GM21529 (cell line): ENCODE measurements at regions not wholly inside any gene's neighbourhood (a gene's known extent, or its start where the extent isn't known, plus 50 kb on each side); places are given as distances from the start of the nearest gene placed in this dataset.
A peak's percentile ranks its signal among the peaks of the same experiment; 100 is the strongest.

Experiments used
- ATAC-seq: cut with Tn5 transposase; IDR thresholded peaks from one replicate; pipeline ENCODE4 v1.9.1; 2021; ENCODE audit not compliant: unreplicated experiment

DNA sequence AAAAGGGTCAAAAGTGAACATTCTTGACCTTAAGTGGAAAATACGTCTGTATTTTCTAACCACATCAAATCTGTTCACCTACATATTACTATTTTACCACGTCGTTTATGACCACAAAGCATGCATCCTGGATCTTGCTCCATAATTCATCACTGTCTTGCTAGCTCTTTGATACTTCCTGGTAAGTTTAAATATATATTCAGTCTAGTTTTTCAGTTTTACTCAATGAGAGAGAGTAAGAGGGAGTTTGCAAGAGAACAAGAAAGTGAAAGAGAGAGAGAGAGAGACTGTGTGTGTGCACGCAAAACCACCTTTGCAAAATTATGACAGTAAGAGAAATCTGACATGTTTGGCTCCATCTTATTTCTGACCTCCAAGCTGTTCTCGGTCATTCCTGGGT lies 173.7 kb upstream of the GALNTL6 start:
- ATAC-seq, result peak; percentile 96

DNA sequence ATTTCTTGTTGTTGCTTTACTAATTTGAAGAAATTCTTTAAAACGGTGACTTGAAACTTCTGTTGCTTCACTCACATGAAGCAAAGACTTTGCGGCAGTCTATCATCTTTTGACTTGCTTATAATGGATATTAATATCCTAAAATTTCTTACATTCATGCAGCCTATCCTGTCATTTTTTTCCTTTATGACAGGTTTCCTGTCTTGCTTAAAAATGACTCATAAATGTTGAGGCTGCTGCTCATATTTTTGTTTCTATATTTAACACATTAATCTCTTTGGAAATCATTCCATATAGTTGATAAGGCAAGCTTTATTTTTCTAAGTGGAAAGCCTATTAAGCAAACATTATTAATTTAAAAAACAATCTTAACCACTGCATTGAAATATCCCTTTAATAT lies 176.6 kb upstream of the GALNTL6 start:
- no peak for ATAC-seq

DNA sequence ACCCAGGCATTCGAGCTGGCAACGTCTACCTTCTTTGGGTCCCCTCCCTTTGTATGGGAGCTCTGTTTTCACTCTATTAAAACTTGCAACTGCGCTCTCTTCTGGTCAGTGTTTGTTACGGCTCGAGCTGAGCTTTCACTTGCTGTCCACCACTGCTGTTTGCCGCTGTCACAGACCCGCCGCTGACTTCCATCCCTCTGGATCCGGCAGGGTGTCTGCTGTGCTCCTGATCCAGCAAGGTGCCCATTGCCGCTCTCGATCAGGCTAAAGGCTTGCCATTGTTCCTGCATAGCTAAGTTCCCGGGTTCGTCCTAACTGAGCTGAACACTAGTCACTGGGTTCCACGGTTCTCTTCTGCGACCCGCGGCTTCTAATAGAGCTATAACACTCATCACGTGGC lies 183.5 kb upstream of the GALNTL6 start:
- no peak for ATAC-seq

DNA sequence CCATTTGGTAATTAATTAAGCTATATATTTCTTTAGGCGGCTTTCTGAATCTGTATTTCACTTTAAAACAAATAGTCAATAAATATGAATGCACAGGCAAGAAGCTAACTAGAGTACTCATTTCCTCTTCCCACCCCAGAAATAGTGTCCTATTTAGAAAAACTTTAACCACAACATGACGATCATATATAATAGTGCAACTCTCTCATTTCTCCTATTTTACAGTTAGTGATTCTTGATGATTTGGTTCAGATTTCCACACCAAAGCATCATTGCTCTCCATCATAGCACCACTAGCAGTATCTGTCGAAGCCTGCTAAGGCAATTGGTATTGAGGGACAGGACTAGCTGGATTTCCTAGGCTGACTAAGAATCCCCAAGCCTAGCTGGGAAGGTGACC lies 184.0 kb upstream of the GALNTL6 start:
- ATAC-seq, result peak; percentile 96

DNA sequence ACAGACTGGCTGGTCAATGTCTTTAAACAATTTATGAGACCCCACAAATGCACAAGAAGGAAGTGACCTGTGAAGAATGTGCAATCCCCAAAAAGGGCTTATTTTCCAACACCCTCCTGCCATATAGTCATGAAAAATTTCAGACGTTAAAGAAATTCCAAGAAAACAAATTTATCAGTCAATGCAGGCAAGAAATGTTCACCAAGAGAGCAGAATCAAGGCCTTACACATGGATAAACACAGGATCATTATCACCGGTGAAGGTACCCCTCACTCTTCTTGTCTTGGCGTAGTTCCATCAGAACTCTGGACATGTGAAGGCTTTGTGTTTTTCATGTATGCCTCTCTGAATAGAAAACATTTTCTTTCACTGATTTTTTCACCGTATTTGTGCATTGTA lies 186.7 kb upstream of the GALNTL6 start:
- ATAC-seq, result no peak

DNA sequence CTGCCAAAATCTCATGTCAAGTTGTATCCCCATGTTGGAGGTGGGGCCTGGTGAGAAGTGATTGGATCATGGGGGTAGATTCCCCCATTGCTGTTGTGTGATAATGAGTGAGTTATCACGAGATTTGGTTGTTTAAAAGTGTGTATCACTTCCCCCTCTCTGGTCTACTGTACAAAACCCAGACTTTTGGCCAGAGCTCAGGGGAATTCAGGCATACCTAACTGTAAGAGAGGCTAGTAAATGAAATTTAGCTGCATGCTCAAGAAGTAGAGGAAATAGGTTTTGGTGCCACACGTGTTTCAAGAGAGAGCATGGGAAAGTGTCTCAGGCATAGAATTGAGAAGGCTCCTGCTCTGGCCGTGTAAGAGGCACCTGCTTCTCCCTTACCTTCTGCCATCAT lies 190.5 kb upstream of the GALNTL6 start:
- ATAC-seq, result no peak

DNA sequence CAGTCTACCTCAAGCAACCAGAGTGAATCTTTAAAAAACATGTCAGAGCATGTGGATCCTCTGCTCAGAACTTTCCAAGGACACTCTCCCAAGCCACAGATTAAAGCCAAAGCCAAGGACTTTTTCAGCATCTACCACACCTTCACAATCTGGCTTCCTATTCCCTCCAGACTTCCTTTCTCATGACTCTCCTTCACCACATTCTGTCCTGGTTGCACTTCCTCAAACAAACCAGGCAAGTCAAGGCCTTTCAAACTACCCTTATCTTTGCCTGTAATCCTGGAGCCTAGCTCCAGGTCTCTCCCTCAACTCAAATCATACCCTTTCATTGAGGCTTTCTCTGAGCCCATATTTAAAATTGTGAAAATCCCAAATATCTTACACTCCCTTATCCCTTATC lies 191.6 kb upstream of the GALNTL6 start:
- peak; percentile 68 for ATAC-seq

DNA sequence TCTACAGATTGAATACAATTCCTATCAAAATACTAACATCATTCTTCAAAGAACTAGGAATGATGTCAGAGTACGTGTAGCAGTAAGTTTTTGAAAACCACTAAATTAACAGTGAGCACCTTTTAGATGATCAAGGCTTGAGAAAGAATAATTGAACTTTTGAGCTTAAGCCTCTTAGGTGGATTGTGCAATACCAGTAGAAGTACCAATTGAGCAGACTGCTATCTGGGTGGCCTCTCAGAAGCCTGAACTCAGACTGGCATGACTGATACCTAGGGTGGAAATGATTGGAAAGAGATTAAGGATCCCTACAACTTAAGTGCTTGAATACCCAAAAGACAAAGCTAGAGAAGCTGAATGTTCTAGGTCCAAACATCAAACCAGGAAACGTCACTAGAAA lies 200.3 kb upstream of the GALNTL6 start:
- ATAC-seq, result no peak

DNA sequence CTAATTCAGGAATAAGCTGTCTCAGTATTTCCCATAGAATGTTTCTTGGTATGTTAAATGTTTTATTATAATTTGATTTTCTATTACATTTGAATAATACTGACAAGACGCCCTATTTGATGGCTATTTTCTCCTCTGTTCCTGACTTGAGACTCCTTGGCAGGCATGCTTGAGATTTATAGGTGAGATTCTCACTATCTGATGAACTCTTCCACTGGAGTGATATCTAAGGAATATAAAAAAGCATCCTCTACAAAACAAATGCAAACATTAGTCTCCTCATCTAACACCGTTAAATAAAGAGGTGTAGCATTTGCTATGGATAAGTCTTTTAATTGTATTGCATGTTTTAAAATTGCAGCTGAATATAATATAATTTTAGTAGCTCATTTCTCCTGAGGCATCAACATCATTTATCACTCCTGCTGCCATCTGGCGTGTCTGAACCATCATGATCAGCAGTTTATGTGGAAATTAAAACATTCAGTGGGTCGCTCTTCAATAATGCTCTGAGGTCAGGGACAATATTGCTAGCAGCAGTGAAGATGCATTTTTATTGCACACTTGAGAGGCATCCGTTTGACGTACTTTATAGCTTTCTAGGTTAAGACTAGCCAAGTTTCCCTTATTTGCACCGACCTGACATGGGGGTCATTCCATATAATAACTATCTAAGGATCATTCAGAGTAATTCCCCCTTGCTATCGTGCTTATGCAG lies 210.4 kb upstream of the GALNTL6 start:
- ATAC-seq, result no peak

DNA sequence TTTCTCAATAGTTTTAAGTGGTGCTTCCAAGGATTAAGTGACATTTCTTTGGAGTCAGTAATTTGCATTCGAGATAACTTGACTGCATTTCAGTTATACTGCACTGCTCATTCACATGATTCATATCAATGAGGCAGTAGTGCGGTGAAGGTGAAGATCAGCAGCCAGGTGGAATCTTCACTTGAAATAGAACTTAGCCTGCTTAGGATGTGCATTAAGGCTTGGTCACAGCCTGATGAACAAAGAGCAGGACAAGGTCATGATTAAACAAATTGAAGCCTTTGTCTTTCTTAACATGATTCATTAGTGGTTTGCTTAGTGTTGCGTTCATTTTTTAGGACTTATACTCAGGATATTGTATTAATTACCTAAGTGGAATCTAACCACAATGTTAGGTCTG lies 212.1 kb upstream of the GALNTL6 start:
- no peak for ATAC-seq

DNA sequence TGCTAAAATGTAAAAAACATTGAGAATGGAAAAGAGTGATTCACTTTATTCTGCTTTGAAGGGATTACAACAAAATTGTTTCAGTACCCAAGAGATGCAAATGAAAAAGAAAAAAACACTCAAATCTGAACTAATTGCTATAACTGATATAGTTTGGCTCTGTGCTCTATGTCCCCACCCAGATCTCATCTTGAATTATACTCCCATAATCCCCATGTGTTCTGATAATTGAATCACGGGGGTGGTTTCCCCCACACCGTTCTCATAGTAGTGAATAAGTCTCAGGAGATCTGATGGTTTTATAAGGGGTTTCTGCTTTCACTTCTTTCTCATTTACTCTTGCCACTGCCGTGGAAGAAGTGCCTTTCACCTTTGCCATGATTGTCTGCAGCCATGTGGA lies 213.6 kb upstream of the GALNTL6 start:
- ATAC-seq, result no peak

DNA sequence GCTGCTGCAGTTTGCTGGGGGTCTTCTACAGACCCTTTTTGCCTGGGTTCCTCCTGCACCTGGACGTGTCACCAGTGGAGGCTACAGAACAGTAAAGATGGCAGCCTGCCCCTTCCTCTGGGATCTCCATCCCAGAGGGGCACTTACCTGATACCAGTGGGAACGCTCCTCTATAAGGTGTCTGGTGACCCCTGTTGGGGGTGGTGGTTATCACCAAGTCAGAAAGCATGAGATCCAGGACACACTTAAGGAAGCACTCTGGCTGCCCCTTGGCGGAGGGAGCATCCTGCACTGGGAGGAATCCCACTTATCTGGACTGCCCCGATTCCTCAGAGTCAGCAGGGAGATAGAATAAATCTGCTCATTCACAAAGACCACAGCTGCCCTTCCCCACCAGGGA lies 218.9 kb upstream of the GALNTL6 start:
- ATAC-seq, result no peak

DNA sequence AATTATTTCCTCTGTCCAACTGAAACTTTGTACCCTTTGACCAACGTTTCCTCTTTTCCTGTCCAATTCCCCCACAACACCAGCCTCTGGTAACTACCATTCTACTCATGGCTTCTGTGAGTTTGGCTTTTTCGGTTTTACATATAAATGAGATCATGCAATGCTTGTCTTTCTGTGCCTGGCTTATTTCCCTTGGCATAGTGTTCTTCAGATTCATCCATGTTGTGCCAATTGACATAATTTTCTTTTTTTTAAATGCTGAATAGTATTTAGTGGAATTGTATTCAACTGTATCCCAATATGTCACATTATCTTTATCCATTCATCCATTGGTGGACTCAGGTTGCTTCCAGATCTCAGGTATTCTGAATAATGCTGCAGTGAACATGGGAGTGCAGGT lies 222.5 kb upstream of the GALNTL6 start:
- ATAC-seq, result no peak

DNA sequence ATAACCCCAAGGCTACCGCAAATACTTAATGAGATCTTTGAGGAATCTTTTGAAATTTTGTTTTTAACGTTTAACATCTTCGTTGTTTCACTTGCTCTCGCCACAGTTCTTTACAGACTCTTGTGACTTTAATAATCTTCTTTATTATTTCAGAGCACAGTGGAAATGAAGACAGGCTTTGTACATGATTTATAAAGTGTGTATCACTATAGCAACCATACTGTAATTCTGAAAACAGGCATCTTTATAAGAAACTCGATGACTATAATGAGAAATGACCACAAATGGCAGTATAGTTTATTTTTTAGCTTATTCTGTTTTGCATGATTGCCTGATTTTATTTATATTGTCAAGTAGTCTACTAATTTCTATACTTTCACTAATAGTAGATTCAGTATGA lies 224.4 kb upstream of the GALNTL6 start:
- ATAC-seq, result no peak

DNA sequence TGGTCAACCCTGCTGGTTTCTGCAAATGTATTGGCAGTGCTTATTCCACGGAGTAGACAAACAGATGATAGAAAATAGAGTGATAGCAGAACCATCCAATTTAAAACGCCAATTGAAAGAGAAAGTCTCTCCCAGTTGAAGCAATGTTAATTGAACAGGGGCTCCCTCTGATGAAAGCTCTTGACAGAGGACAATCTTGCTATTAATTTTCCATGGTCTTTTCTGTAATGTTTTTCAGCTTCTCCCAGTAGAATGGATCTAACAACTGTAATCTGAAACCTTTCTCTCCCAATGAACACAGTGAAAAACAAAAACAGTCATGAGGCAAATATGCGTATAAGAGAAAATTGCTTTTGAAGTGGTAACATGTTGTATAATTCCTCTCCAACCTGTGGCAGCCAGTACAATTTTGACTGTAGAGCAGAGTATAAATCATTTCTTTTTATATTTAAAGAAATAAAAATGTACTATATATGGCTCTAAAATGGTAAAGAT lies 225.1 kb upstream of the GALNTL6 start:
- no peak for ATAC-seq

DNA sequence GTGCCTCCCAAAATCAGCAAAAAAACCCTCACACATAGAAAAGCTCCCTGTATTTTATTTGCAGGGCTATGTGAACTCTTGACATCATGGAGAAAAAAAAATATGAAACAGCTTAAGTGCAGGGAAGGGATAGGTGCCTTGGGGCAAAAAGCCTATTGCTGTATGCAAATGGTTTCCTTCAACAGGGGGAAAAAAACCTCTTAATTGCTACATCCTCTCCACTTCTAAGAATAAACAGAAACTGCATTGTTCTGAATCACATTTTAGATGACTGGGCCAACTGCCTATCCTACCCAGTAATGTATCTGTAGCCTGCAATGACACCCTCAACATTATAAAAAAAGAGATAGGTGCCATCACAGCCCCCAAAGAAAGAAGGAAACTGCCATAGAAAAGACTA lies 229.4 kb upstream of the GALNTL6 start:
- ATAC-seq, result peak; percentile 55

DNA sequence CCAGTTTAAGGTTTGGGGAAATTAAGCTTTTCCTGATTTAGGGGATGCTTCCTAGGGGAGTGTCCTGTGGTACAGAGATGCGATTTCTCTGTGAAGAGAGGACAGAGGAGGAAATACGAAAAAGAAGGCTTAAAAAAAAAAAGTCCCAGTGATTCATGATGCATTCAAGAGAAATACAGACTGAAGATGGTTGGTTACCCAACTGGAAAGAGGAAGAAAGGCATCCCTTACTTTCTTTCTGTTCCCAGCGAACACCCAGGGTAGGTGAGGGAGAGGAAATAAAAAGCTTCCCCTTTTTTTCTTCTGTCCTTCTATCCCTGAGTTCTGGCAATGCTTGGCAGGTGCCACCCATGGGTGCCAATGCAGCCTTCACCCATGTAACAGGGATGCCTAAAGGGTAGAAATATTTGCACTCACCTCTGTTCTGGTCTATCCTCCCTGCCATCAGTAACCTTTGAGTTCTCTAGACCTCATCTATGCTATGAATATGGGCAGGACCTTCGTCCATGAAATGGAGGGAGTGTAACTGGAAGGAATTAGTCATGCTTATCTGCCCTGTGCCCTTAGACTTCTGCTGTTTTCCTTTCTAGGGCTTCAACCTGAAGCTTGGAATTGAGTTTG lies 230.1 kb upstream of the GALNTL6 start:
- peak; percentile 44 for ATAC-seq

DNA sequence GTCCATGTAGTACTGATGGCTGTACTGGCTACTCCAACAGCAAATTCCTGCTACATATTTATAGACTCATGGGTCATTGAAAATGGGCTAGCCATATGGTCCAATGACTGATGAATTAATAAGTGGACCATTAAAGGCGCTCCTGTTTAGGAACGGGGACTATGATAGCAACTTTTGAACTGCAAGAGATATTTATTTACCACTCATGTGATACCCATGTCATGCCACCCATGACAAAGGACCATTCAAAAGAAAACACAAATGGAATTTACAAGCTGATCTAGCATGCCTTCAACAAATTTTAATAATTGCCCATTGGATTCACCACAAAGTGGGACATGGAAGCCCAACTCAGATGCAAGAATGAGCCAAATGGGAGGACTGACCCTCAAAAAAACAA lies 240.0 kb upstream of the GALNTL6 start:
- no peak for ATAC-seq

DNA sequence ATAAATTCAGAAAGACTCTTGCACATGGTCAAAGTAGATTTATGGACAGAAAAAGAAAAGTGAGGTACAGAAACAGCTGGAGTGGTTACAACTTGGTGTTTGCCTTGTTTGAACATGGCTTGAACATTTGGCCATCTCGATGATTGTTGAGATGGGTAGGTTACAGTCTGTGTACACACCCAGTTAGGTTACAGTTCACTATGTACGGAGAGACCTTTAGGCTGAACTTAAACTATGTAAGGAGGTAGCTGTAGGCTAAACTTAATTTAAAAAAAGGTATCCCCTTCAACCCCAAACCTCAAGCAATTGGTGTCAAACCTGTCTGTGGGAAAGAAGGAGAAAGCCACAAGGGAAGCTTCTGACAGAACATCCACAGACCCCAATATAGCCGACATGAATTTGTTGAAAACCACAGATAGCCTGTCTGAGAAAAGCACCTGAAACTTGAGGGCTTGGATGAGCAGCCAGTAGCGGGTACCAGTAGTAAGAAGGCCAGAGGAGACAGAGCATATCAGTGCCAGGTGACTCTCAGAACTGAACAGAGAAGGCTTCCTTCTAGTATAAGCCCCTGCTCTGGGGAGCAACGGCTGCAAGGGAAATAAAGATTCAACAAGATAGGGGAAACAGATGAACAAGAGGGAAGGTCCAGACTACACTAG lies 247.9 kb upstream of the GALNTL6 start:
- peak; percentile 84 for ATAC-seq

DNA sequence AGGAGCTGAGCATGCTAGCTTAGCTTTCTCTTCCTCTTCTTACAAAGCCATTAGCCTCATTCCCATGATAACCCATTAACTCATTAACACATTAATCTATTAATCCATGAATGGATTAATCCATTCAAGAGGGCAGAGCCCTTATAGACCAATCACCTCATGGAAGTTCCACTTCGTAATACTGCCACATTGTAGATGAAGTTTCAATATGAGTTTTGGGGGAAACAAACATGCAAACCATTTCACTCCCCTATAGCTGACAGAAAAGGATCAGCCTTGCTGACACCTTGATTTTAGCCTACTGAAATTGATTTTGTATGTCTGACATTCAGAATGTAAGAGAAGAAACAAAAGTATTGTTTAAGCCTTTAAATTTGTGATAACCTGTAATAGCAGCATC lies 251.8 kb upstream of the GALNTL6 start:
- no peak for ATAC-seq

DNA sequence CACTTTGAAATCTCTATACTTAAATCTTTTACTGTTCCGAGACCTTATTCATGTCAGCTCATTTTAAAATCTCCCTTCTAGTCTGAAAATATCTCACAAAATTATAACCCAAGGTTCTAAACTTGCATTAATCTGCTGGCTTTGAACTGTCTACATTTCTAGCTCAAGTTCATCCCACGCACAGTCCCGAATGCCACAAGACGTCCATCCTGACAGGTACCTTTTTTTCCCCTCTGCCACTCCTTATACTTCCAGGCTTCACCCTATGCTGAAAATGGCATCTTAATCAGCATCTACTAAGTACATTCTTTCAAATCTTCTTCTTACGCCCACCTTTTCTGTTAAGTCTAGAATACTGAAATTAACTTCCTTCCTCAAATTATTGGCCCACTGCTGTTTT lies 259.2 kb upstream of the GALNTL6 start:
- ATAC-seq, result no peak

DNA sequence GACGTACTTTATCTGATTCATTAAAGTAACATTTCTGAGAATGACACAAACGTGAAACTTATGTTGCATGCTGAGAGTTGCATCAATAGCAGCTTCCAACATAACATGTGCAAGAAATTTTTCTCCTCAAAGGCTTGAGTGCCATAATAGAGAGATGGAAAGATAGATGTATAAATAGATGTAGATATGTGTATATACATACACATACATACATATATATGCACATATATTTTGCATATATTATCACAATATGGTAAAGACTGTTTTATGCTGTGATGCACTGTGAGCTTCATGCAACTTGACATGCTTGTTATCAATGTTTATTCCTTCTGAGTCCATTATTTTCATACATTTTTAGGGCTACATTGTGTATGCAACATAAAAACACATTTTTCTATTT lies 270.6 kb upstream of the GALNTL6 start:
- no peak for ATAC-seq
